ENCODE measurements at regions not wholly inside any gene's neighbourhood (a gene's known extent, or its start where the extent isn't known, plus 50 kb on each side); places are given as distances from the start of the nearest gene placed in this dataset.
"Not testable (repeated sequence)": the region's sequence is repeated elsewhere in the genome, so short reads cannot be mapped to it uniquely, and the experiment has no call there.

DNA sequence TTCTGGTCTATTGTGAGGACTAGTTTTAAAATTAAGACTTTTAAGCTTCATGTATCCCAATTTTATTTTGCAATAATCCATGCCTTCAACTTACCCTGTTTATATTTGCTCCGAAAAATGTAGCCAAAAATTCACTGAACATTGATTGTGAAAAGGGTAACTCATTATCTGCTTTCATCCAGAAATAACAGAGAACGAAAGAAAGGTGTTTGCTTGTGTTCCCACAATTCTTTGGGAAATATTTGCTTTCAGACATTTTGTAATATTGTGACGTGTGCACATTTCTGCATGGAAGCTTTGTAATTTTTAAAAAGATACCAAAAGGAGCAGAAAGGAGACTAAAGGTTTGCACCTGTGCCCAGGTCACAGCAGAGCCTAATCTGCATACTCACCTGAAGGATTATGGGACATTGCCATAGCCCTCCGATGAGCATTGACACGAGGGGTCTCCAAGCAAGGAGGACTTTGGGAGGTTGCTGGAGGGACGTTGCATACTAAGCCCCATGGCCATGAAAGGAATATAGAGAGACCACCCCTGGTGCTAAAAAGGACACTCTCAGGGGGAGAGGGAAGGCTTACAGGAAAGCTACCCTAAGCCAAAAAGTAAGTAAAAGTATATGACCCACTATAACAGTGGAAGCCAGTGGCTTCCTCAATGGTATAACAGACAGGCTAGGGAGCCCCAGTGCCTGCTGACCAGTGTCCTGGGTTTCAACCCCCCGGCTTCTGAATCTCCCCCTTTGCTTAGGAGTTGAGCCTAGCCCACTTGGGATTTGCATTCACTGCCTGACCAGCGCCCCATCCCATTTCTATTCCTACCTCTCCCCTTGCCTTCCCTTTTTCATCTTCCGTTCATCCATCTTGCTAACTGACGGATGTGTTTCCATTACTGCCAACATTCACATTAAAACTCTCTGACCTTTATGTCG is 148.6 kb upstream of the ZC3H12A start:
- DNase-seq, result peak; percentile 13 to 37

- no peak for DNase-seq
Observed at GRCh38 chr1:37332126-37332525, 142.3 kb upstream of the ZC3H12A start.

DNA sequence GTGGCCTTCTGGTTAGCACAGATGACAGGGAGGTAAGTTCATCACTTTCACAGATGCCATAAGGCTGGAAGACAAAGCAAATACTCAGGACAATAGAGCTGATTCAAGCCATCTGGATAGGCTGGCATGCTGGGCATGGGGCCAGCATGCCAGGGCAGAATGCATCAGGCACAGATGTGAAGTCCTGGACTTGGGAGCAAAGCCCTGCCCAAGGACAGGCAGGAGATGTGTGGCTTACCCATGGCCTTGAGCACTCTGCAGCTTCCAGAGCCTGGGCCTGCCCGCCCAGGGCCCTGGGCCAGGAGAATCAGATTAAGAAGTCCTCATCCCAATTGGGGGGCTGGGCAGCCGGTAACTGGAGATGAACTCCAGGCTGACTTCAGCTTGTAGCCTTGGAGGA is 135.7 kb upstream of the ZC3H12A start:
- no peak for DNase-seq

- DNase-seq, result no peak
Observed at GRCh38 chr1:37342736-37343135, 131.6 kb upstream of the ZC3H12A start.

- no peak for DNase-seq
Observed at GRCh38 chr1:37347104-37347649, 127.2 kb upstream of the ZC3H12A start.

DNA sequence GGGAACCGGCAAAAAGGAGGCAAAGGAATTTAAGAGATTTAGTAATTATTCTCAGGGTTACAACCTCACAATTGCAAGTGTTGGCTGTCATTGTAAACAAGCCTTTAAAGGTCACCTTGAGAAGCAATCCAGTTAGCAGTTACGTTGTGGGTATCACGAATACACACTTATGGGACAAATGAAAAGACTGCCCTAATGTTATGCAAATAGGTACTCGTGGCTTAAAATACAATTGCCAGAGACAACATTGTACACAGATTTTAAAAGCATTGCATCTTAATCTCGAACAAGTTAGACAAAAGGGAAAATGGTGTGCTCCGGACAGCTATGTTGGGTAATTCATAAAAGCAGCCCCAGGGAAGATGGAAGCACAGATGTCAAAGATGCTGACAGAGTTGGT is 120.5 kb upstream of the ZC3H12A start:
- no peak for DNase-seq

GRCh38 chr1:37354876-37355650 is 119.3 kb upstream of the ZC3H12A start:
- no peak for DNase-seq

GRCh38 chr1:37358992-37359391 is 115.4 kb upstream of the ZC3H12A start:
- no peak for DNase-seq

GRCh38 chr1:37360011-37360410 is 114.4 kb upstream of the ZC3H12A start:
- DNase-seq, result no peak

GRCh38 chr1:37362594-37363385 is 111.6 kb upstream of the ZC3H12A start:
- DNase-seq, result no peak

- DNase-seq, result no peak
Observed at GRCh38 chr1:37363535-37363934, 110.8 kb upstream of the ZC3H12A start.

DNA sequence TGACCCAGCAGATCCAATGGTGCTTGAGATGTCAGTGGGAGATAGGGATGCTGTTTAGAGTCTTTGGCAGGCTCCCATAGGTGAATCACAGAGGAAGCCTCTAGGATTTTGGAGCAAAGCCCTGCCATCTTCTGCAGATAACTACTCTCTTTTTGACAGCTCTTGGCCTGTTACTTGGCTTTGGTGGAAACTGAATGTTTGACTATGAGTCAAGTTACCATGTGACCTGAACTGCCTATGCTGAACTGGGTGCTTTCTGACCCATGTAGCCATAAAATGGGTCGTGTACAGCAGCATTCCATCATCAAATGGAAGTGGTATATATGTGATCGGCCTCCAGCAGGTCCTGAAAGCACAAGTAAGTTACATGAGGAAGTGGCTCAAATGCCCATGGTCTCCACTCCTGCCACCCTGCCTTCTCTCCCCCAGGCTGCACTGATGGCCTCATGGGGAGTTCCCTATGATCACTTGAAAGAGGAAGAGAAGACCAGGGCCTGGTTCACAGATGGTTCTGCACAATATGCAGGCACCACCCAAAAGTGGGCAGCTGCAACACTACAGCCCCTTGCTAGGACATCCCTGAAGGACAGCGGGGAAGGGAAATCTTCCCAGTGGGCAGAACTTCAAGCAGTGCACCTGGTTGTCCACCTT is 105.6 kb upstream of the ZC3H12A start:
- DNase-seq, result not testable (repeated sequence)

- no peak for DNase-seq
Observed at GRCh38 chr1:37372302-37372701, 102.1 kb upstream of the ZC3H12A start.

DNA sequence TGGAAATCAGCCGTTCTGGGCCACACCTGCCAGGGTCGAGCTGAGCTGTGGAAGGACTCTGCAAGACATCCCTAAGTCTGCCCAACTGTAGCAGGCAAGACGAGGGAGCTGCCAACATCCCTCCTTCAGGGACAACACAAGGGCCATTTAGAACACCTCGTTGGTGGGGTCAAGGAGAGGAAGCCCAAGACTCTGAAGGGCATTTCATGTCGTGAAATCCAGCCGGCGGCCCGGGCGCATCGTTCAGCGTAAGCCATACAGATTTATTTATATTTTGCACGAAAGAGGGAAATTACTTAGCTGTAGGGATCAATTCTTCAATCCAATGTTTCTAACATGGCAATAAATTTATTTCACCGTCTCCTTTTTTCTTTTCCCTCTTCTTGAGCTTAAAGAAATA is 101.7 kb upstream of the ZC3H12A start:
- DNase-seq, result no peak

- no peak for DNase-seq
Observed at GRCh38 chr1:37373413-37373812, 101.0 kb upstream of the ZC3H12A start.

GRCh38 chr1:37380546-37380945 is 93.8 kb upstream of the ZC3H12A start:
- DNase-seq, result not testable (repeated sequence)

- DNase-seq, result no peak
Observed at GRCh38 chr1:37387854-37388253, 86.5 kb upstream of the ZC3H12A start.

GRCh38 chr1:37389327-37389726 is 85.1 kb upstream of the ZC3H12A start:
- DNase-seq, result no peak

GRCh38 chr1:37391211-37392011 is 83.0 kb upstream of the ZC3H12A start:
- DNase-seq, result peak in 1 of 2 experiments; percentile 38

DNA sequence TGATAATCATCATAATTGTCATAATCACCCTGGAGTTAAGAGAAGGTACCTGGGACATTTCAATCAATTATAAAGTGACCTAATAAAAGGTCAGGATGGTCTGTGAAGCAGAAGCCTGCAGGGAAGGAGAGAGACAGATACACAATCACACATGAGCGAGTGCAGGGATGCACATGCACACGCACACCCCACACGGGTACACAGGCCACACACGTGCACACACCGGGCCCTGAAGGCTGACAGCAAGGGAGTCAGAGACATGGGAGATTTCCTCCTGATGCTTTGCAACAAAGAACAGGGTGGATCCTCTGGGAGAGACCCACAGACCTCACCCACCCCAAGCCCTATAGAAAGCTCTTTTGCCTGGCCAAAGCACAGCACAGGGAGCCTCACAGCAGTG is 82.3 kb upstream of the ZC3H12A start:
- DNase-seq, result no peak
